ENCODE measurements at regions not wholly inside any gene's neighbourhood (a gene's known extent, or its start where the extent isn't known, plus 50 kb on each side); places are given as distances from the start of the nearest gene placed in this dataset.
A peak's percentile ranks its signal among the peaks of the same experiment; 100 is the strongest.

- no peak for DNase-seq
Measured at GRCh38 chr6:44561060-44561623, 173.6 kb downstream of the CDC5L start.

- DNase-seq = no peak
Measured at GRCh38 chr6:44561832-44562665, 174.5 kb downstream of the CDC5L start.

- peak; percentile 74 for DNase-seq
Measured at GRCh38 chr6:44563397-44563796, 175.9 kb downstream of the CDC5L start.

GRCh38 chr6:44564906-44565524 is 177.5 kb downstream of the CDC5L start:
- DNase-seq = no peak

- no peak for DNase-seq
Measured at GRCh38 chr6:44567406-44567805, 179.9 kb downstream of the CDC5L start.

GRCh38 chr6:44569131-44569530 is 181.6 kb downstream of the CDC5L start:
- no peak for DNase-seq

GRCh38 chr6:44569931-44570385 is 182.5 kb downstream of the CDC5L start:
- no peak for DNase-seq

DNA sequence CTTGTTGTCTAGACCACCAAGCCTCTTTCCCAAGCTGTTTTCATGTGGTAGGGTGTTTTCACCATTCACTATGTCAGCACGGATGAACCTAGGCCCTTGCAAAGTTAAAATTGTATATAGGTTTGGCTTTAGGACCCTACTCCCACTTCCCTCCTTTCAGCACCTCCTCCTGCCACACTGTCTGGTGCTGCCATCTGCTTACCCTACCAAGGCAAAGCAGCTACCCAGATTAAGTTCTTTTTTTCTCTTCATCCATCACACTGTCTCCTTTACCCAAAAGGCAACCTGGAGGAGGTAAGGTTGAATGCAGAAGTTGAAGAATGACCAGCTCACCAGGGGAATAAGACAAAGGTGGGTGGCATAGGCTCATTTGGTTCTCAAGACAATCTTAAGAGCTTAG is 184.0 kb downstream of the CDC5L start:
- DNase-seq = no peak

- no peak for DNase-seq
Measured at GRCh38 chr6:44572346-44572745, 184.8 kb downstream of the CDC5L start.

GRCh38 chr6:44575644-44576043 is 188.1 kb downstream of the CDC5L start:
- no peak for DNase-seq

DNA sequence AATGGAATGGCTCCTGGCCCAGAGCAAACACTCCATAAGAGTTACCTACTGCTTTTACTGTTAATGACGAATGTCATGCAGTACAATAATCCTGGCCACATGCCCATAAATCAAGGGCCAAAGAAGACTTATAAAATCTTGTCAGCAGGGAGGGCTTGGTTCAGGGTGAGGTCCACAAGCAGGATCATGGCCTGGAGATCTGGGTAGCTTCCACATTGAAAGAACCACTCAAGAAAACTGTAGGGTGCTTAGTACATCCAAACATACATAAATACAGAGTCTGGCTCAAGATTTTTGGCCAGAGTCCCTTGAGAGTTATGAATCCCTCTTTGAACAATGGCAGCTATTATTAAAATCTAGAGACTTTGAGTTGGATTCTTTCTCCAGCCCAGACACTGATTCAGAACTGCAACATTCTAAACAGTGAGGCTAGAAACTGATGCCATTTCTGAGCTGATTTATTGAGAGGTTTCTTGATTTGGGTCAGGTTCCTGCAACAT is 188.7 kb downstream of the CDC5L start:
- DNase-seq = no peak

DNA sequence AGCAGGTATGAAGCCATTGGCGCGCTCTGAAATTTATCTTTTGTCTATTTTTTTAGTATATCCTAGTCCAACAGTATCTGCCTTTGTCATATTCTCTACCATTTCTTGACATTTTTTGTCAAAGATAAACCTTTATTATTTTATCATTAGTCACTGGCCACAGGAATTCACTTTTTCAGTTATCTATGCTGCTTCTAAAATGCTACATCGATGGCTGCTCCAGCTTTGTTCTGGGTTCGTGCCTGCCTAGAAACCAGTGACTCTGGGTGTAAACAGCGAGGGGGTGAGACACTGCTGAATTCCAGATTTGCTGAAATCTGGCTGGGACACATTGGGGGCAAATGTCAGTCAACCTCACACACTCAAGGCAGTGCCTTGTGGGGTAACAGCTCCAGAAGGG is 193.4 kb downstream of the CDC5L start:
- no peak for DNase-seq

GRCh38 chr6:44582930-44583329 is 195.4 kb downstream of the CDC5L start:
- no peak for DNase-seq

- DNase-seq = no peak
Measured at GRCh38 chr6:44590471-44590870, 203.0 kb downstream of the CDC5L start.

DNA sequence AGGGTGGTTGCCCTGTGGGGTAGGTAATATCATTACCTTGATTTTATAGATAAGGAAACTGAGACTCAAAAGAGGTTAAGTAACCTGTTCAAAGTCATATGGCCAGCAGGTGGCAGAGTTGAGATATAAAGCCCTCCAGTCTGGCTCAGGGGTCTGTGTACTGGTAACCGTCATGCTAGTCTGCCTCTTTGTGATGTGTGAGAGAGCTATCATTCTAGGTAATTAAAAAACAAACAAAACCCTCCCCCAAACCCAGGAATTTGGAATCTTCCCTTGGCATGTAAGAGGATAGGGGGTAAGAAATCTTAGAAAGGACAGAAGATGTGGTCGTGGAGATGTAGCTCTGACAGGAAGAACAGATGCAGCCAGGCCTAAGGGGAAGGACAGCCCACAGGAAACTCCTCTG is 206.0 kb downstream of the CDC5L start:
- peak; percentile 47 for DNase-seq

DNA sequence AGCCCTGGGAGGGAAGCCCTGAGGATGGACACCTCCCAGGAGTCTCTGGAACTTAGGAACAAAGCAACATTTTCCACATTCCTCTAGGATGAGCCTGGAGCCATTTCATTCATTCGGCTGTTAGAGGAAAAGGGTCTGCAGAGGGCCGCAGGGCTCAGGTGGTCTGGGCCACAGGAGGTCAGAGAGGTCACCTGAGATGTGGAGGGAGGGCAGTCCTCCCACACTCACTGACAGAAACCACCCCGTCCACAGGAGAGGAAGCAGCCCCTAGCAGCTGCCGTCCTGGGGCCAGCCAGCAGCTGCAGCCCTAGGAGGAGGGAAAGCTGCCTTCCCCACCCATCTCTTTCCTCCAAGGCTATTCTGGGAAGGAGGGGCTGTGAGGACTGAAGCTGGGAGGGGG is 207.0 kb downstream of the CDC5L start:
- DNase-seq = no peak

DNA sequence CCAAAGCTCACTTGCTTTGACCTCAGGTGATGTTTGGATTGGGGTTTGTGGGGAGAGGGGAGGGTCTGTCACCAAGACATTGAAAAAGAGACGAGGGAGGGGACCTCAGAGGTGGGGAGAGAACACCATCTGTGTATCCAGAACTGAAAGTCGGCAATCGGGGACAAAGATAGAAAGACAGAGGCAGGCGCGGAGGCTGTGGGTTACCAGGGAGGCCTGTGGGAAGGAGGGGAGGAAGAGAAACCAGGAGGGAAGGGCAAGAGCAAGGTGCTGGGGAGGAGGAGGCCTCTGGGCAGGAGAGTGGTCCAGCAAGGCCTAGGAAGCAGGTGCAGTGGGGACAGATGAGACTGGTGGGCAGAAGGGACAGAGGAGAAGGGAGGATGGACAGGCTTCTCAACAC is 211.2 kb downstream of the CDC5L start:
- DNase-seq = no peak

GRCh38 chr6:44599672-44600071 is 212.2 kb downstream of the CDC5L start:
- no peak for DNase-seq

GRCh38 chr6:44603044-44603686 is 215.7 kb downstream of the CDC5L start:
- DNase-seq = no peak

DNA sequence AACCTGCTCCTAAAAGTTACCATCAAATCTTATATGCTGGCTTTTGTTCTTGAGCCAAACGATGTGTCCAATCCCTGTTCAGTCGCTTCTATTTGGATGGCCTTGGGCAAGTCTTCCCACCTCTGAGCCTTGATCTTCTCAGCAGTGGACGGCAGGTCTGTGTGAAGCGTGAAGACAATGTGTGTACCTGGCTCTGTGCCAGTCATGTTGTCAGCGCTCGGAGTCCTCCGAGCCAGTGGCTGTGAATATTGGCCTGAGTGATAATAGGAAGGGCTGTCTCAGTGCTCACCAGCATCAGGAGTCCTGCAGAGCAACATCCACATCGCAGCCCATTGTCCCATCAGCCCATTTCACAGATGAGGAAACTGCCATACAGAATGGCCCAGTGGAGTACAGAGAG is 219.0 kb downstream of the CDC5L start:
- DNase-seq = no peak

DNA sequence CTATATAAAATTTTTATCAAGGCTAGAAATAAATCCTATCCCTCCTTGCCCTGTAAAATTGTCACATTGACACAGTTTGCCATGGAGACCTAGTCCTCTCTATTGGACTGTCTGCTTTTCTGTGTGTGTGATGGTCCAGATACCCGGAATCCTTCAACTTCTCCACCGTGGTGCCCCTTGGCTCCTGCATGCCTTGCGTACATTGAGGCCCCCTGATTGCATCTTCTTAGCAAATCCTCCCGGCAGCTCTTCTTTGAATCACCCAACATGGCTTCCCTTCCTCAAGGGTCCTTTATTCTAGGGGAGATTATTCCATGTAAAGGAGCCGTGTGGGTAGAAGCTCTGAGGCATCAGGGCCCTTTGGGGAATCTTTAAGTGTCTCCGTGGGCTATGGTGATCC is 219.5 kb downstream of the CDC5L start:
- no peak for DNase-seq

- DNase-seq = no peak
Measured at GRCh38 chr6:44608175-44608574, 220.7 kb downstream of the CDC5L start.

GRCh38 chr6:44609051-44609612 is 221.6 kb downstream of the CDC5L start:
- no peak for DNase-seq

Data from NCI-H2029 (cell line).